Astrocyte (in vitro differentiated cells and primary cell): ENCODE measurements at regions not wholly inside any gene's neighbourhood (a gene's known extent, or its start where the extent isn't known, plus 50 kb on each side); places are given as distances from the start of the nearest gene placed in this dataset.

Source experiments
- CTCF ChIP-seq: IDR thresholded peaks from 2 replicates; pipeline ENCODE4 v1.5.1; 2011; ENCODE audit warnings: low read depth, mild to moderate bottlenecking, inconsistent platforms, low read length, moderate library complexity; ENCODE audit not compliant: insufficient read depth
- EZH2 ChIP-seq: IDR thresholded peaks from 2 replicates; pipeline ENCODE4 v1.6.1; 2012; ENCODE audit warnings: mild to moderate bottlenecking, low read length, inconsistent platforms; ENCODE audit not compliant: insufficient read depth

DNA sequence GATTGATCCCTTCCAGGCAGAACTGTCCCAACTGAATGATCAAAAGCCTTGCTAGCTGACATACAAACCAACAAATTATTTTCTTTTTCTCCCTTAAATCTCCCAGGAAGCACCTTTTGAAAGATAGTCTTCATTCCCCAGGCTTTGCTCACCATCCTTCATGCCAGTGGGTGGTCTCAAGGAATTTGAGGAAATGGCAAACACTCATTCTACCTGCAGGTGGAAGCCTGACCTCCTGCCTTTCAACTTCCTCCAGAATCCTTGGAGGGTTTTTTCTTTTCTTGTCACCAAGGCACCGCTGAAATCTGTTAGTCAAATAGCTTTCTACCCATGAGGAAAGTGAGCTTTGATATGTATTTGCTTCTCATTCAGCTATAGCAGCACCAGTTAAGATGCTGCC is 128.5 kb downstream of the WIF1 start:
- TF ChIP-seq EZH2 = no peak
- TF ChIP-seq CTCF = no peak
